GM06990 (cell line): ENCODE measurements at regions not wholly inside any gene's neighbourhood (a gene's known extent, or its start where the extent isn't known, plus 50 kb on each side); places are given as distances from the start of the nearest gene placed in this dataset.
"Not testable (repeated sequence)": the region's sequence is repeated elsewhere in the genome, so short reads cannot be mapped to it uniquely, and the experiment has no call there.

Experiments used
- DNase-seq: peaks from one replicate; pipeline ENCODE4 v3.0.0-alpha.2; 2011; ENCODE audit not compliant: insufficient read length; ENCODE audit errors: extremely low read depth
- H3K27me3 ChIP-seq: replicated peaks from 2 replicates; pipeline ENCODE4 v1.6.0; 2011; ENCODE audit warnings: low read length; ENCODE audit not compliant: control insufficient read depth, insufficient read depth
- H3K36me3 ChIP-seq: 2 replicates; pipeline ENCODE4 v1.5.1; 2011; ENCODE audit warnings: low read length; ENCODE audit not compliant: control insufficient read depth, insufficient read depth
- H3K4me3 ChIP-seq: replicated peaks from 2 replicates; pipeline ENCODE4 v1.5.1; 2011; ENCODE audit warnings: low read depth, mild to moderate bottlenecking, control low read depth, low read length
- TF ChIP-seq, protein P1 (sequence below): IDR thresholded peaks from 2 replicates; pipeline ENCODE4 v1.5.1; 2011; ENCODE audit warnings: low read length, control low read depth, mild to moderate bottlenecking, inconsistent platforms; ENCODE audit not compliant: insufficient read depth, poor library complexity, severe bottlenecking

DNA sequence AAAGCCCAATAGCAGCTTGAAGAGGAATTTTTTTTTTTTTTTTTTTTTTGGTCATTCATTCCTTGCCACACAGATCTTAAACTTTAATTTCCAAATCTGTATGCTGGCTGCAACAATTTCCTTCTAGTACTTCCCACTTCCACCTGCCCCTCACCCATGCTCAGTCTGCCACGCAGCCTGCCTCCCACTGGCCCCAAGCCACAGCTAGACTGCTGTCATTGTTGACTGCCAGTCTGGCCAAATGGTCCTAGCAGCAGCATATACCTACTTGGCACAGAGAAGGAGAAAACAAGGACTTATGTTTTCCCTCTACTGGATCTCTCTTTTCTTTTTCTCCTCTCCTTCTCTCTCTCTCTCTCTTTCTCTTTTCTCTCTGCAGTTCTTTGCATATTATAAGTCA, 118.3 kb upstream of the HEY2 start:
- no peak for DNase-seq
- no peaks in the 10 kb centered on the region for H3K27me3 ChIP-seq
- no peaks in the 10 kb centered on the region for H3K36me3 ChIP-seq
- H3K4me3 ChIP-seq: no peak overlapping the region
- TF ChIP-seq, protein P1, sequence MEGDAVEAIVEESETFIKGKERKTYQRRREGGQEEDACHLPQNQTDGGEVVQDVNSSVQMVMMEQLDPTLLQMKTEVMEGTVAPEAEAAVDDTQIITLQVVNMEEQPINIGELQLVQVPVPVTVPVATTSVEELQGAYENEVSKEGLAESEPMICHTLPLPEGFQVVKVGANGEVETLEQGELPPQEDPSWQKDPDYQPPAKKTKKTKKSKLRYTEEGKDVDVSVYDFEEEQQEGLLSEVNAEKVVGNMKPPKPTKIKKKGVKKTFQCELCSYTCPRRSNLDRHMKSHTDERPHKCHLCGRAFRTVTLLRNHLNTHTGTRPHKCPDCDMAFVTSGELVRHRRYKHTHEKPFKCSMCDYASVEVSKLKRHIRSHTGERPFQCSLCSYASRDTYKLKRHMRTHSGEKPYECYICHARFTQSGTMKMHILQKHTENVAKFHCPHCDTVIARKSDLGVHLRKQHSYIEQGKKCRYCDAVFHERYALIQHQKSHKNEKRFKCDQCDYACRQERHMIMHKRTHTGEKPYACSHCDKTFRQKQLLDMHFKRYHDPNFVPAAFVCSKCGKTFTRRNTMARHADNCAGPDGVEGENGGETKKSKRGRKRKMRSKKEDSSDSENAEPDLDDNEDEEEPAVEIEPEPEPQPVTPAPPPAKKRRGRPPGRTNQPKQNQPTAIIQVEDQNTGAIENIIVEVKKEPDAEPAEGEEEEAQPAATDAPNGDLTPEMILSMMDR: no peak

DNA sequence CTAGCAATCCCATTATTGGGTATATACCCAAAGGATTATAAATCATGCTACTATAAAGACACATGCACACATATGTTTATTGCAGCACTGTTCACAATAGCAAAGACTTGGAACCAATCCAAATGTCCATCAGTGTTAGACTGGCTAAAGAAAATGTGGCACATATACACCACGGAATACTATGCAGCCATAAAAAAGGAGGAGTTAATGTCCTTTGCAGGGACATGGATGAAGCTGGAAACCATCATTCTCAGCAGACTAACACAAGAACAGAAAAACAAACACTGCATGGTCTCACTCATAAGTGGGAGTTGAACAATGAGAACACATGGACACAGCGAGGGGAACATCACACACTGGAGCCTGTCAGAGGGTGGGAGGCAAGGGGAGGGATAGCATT, 113.4 kb upstream of the HEY2 start:
- DNase-seq, H3K36me3 ChIP-seq, H3K27me3 ChIP-seq, H3K4me3 ChIP-seq: not testable (repeated sequence)

DNA sequence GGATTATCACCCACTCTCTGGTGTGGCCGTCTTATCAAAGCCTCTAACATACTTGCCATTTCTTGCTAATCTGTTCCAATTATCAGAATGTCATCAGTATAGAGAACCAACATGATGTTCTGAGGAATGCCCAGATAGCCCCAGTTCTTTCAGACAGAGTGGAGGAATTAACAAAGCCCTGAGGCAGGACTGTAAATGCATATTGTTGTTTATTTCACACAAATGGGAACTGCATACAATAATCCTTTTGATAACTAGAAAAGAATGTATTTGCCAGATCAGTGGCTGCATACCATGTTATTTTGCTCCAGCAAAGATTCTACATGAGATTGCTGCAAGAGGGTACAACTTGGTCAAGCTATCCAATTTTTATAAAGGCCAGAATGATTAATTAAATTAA, 112.8 kb upstream of the HEY2 start:
- no peak overlapping the region for H3K4me3 ChIP-seq
- no peaks in the 10 kb centered on the region for H3K36me3 ChIP-seq
- no peaks in the 10 kb centered on the region; the same call in 1 of the 2 replicates for H3K27me3 ChIP-seq
- TF ChIP-seq, protein P1: no peak
- DNase-seq: no peak

DNA sequence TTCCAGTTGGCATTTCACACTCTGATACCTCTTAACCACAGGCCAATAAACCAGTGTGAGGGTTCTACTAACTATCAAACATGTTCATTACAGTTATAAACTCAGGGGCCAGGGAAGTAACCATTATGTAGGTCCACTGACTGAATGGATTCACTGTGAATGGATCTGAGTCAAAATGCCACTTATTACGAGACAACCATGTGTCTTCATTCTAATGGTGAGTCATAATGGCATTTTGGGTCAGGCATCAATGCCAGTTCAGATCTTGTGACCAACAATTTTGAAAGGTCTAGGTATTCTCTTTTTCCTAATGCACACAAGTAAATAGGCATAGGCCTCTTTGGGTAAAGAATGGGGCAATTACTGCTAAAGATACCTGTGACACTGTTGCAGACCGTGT, 112.2 kb upstream of the HEY2 start:
- TF ChIP-seq, protein P1: no peak
- Histone ChIP-seq H3K4me3 (no peak overlapping the region), H3K27me3 (no peaks in the 10 kb centered on the region; the same call in 1 of the 2 replicates), H3K36me3 (no peaks in the 10 kb centered on the region)
- DNase-seq: peak; percentile 1

DNA sequence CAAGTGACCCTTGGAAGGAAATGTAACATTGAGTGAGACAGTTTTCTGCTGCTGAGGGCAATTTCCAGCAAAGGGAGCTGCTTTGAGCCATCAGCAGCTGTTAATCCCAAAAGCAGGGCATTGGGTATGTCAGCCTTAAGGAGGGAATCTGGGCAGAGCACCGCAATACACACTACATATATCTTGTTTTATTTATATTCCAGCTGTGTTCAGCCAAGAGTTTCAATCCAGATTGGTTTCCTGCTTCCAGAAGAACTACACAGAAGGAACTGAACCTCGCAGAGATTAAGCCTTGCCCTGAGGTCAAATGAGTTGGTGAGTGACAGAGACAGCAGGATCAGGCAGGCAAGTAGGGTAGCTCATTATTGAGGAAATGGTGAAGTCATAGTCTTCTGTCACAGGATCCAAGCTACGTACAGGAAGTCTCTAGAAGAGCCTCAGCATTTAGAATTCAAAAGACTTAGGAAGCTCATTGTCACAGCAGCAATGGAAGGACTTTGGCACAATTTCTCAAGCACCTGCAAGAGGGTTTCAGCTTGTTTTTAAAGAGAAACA, 109.9 kb upstream of the HEY2 start:
- no peak overlapping the region for H3K4me3 ChIP-seq
- no peak for DNase-seq
- H3K27me3 ChIP-seq: no peaks in the 10 kb centered on the region; the same call in 1 of the 2 replicates
- H3K36me3 ChIP-seq: no peaks in the 10 kb centered on the region
- TF ChIP-seq, protein P1: no peak

DNA sequence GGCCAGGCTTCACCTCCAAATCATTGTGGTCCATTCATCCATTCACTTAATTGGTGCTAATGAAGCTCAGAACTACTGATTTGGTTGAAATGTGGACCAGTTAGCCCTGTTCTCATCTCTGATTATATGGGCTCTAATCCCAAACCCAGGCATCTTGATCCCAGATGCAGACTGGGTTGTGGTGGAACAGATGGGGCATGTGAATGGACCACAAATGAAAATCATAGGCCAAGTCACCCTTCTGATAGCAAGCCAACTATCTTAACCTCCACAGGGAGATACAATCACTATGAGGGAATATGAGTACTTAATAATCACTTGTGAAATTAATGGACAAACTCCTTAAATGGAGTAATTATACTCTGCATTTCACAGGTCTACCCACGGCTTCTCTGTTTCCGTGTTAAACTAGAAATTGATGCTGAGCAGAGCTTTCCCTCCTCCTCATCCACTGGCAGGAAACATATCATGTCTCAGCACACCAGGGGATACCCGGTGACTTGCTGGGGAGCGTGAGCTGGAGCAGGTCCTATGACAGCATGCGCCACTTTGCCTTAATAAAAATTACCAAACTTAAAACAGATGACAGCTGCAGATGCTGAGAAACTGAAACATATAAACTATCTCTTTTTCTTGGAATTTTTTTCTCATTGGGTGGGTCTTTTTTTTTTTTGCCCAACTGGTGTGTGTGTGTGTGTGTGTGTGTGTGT, 108.8 kb upstream of the HEY2 start:
- Histone ChIP-seq H3K36me3 (no peaks in the 10 kb centered on the region), H3K4me3 (no peak overlapping the region), H3K27me3 (no peaks in the 10 kb centered on the region; the same call in 1 of the 2 replicates)
- no peak for DNase-seq
- TF ChIP-seq, protein P1: no peak

DNA sequence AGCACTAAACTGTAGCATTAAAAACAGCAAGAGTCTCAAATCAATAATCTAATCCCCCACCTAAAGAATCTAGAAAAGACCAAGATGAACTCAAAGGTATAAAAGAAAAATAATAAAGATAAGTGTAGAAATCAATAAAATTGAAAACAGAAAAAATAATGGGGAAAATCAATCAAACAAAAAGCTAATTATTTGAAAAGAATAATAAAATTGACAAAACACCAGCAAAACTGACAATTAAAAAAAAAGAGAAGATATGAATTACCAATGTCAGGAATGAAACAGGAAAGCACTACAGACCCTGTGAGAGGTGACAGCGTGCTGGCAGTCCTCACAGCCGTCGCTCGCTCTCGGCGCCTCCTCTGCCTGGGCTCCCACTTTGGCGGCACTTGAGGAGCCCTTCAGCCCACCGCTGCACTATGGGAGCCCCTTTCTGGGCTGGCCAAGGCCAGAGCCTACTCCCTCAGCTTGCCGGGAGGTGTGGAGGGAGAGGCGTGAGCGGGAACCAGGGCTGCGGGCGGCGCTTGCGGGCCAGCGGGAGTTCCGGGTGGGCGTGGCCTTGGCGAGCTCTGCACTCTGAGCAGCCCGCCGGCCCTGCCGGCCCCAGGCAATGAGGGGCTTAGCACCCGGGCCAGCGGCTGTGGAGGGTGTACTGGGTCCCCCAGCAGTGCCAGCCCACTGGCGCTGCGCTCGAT, 105.3 kb upstream of the HEY2 start:
- H3K36me3 ChIP-seq, H3K4me3 ChIP-seq, DNase-seq, H3K27me3 ChIP-seq: not testable (repeated sequence)
